Muscle layer of duodenum (tissue), 2 donors: ENCODE measurements at regions not wholly inside any gene's neighbourhood (a gene's known extent, or its start where the extent isn't known, plus 50 kb on each side); places are given as distances from the start of the nearest gene placed in this dataset.

Source experiments
- H3K27ac ChIP-seq: one replicate; pipeline ENCODE4 v1.7.0; 2013; ENCODE audit warnings: mild to moderate bottlenecking, low read length
- H3K27me3 ChIP-seq: one replicate; pipeline ENCODE4 v1.7.0; 2013; ENCODE audit warnings: low read depth, mild to moderate bottlenecking, control low read depth, low read length
- H3K36me3 ChIP-seq, 2 donors: one replicate each; pipeline ENCODE4 v1.7.0; 2013; ENCODE audit warnings: low read length in 2 of 2, control low read depth in 1 of 2, mild to moderate bottlenecking in 1 of 2; ENCODE audit not compliant: insufficient read depth in 2 of 2, control insufficient read depth in 1 of 2
- H3K4me1 ChIP-seq, 2 donors: one replicate each; pipeline ENCODE4 v1.7.0; 2013; ENCODE audit warnings: low read length in 2 of 2, mild to moderate bottlenecking in 2 of 2, control low read depth in 1 of 2, moderate library complexity in 1 of 2; ENCODE audit not compliant: insufficient read depth in 2 of 2, control insufficient read depth in 1 of 2
- H3K4me3 ChIP-seq, 2 donors: one replicate each; pipeline ENCODE4 v1.7.0; 2013; ENCODE audit warnings: low read length in 2 of 2, low read depth in 1 of 2, mild to moderate bottlenecking in 1 of 2
- H3K9me3 ChIP-seq, 2 donors: one replicate each; pipeline ENCODE4 v1.7.0; 2013; ENCODE audit warnings: low read length in 2 of 2, control low read depth in 1 of 2, mild to moderate bottlenecking in 1 of 2; ENCODE audit not compliant: control insufficient read depth in 1 of 2
- donor health status: healthy.

DNA sequence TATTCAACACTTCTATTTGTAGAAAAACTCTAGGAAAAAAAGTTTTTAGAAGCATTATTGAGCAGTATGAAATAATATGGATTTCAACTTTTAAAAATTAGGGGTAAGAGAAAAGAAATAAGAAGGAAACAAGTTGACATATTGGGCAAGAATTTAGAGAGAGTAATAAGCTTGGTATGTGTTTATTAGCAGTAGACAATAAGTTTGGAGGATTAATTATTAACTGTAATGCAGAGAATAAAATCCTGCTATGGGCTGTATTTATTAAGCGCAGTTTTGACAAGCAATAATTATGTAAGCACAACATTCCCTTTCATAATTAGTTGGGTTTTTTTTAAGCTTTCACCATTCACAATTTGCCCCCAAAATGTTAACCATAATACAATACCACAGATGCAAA lies 162.7 kb upstream of the SLC7A11 start:
- Histone ChIP-seq H3K36me3 (no peaks in the 10 kb centered on the region), H3K4me3 (no peak overlapping the region), H3K4me1 (peaks cover 0 to 12% of the 10 kb centered on the region in 2 donors), H3K9me3 (no peaks in the 10 kb centered on the region), H3K27ac (no peak overlapping the region), H3K27me3 (no peaks in the 10 kb centered on the region)

DNA sequence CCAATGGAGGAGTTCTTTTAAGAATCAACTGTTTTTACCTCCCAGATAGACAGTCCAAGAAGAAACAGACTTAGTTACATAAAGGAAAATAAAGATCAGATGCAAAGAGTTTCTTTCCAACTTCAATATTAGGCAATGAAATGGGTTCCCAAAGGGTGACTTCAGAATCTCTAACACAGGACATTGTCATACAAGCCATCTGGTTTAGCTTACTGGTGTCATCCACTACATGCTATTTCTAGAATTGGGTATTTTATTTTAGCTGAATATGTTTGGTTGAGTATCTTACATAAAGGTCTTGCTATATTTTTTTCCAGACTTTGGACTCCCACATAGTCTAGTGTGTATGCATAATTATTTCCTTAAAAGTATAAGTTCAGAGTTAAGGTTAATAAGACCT lies 162.1 kb upstream of the SLC7A11 start:
- H3K4me1 ChIP-seq: peaks cover 0 to 12% of the 10 kb centered on the region in 2 donors
- no peak overlapping the region for H3K27ac ChIP-seq
- no peak overlapping the region for H3K4me3 ChIP-seq
- no peaks in the 10 kb centered on the region for H3K36me3 ChIP-seq
- H3K27me3 ChIP-seq: no peaks in the 10 kb centered on the region
- no peaks in the 10 kb centered on the region for H3K9me3 ChIP-seq

DNA sequence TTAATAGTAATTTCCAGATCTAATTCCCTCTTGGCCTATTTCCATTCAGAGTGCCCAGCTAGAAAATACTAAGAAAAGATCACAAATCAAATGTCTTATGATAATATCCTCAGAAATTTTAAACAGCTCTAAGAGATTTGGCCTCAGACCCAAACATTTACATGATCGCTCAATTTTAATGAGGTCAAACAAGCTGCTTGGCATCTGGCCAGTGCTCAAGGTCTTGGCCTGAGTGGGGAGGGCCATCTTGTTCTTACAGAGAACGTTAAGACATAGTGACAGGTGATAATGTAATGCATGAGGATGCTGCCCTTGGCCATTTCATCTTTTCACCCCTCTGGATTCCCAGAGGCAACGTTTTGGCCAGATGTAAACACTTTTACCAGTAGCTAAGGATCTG lies 159.2 kb upstream of the SLC7A11 start:
- H3K4me1 ChIP-seq: peaks cover 0 to 12% of the 10 kb centered on the region in 2 donors
- H3K36me3 ChIP-seq: no peaks in the 10 kb centered on the region
- H3K27ac ChIP-seq: no peak overlapping the region
- H3K27me3 ChIP-seq: no peaks in the 10 kb centered on the region
- no peaks in the 10 kb centered on the region for H3K9me3 ChIP-seq
- H3K4me3 ChIP-seq: no peak overlapping the region

DNA sequence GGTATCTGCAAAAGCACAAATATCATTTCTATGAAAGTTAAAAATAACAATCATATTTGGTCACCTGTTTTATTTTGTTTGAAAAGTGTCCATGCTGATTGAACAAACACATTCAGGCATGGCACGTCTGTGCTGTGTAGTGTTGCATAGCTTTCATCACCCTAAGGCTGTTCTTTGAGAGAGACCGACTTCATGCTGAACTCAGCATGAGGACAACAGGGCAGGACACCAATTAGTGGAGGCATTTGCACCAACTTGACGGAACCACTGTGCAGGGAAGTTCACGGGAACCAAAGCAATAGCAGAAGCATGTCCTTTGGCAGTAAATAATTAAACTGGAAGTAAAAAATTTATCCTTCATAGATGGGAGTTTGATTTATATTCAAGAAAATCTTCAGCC lies 158.4 kb upstream of the SLC7A11 start:
- Histone ChIP-seq H3K4me3 (no peak overlapping the region), H3K9me3 (no peaks in the 10 kb centered on the region), H3K27me3 (no peaks in the 10 kb centered on the region), H3K36me3 (no peaks in the 10 kb centered on the region), H3K27ac (no peak overlapping the region), H3K4me1 (peaks cover 0 to 12% of the 10 kb centered on the region in 2 donors)

DNA sequence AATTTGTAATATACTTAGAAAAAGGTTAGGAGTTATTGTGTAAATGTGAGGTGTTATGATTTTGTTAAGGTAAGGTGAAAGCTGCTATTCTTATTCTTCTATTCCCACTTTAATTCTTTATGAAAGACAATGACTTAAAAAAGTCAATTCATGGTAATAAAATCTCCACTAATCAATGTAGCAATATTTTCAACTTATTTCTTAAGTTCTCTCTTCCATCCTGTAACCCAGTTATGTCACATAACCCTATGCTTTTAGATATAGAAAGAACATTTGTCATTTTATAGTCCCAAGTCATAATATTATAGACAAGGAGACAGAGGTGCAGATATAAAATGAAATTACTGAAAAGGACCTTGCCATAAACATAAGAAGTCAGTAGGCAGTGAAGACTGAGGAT lies 157.9 kb upstream of the SLC7A11 start:
- Histone ChIP-seq H3K27ac (no peak overlapping the region), H3K4me3 (no peak overlapping the region), H3K9me3 (no peaks in the 10 kb centered on the region), H3K27me3 (no peaks in the 10 kb centered on the region), H3K4me1 (peaks cover 0 to 12% of the 10 kb centered on the region in 2 donors), H3K36me3 (no peaks in the 10 kb centered on the region)

DNA sequence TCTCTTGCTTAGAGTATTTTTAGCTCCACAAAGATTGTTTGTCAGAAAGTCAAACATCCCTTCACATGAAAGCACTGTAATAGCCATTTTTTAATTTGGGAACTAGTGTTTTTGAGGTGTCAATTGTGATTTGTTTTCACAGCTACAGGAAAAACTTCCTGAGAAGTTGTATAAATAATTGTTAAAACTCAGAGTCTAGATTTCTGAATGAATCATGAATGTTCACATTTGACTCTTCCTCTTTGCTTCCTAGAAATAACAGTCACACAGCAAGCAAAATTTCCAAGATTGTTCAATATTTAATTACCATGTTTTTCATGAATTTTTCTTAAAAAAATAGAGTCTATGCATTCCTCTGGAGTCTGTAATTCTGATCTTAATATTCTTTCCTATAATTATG lies 156.9 kb upstream of the SLC7A11 start:
- Histone ChIP-seq H3K9me3 (no peaks in the 10 kb centered on the region), H3K27me3 (no peaks in the 10 kb centered on the region), H3K36me3 (no peaks in the 10 kb centered on the region), H3K4me1 (peaks cover 0 to 12% of the 10 kb centered on the region in 2 donors), H3K27ac (no peak overlapping the region), H3K4me3 (no peak overlapping the region)

DNA sequence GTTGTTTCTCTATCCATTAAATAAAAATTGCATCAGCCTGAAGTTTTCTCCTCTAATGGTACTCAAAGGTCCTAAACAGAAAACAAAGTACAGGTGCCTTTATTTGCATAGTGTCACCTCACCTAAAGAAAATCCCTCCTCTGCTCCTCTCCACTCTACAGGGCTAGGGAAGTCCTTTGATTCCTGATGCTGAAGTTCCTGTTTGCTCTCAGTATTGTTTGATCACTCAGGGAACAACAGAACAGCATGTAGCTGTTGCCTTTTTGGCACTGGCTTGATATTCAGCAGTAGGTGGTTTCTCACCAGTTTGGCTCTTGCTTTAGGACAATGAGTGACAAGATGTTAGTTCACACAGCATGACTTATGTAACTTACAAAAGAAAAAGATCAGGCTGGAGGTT lies 156.2 kb upstream of the SLC7A11 start:
- H3K4me3 ChIP-seq: no peak overlapping the region
- H3K36me3 ChIP-seq: no peaks in the 10 kb centered on the region
- no peaks in the 10 kb centered on the region for H3K27me3 ChIP-seq
- H3K9me3 ChIP-seq: no peaks in the 10 kb centered on the region
- no peak overlapping the region for H3K27ac ChIP-seq
- peaks cover 0 to 12% of the 10 kb centered on the region in 2 donors for H3K4me1 ChIP-seq

DNA sequence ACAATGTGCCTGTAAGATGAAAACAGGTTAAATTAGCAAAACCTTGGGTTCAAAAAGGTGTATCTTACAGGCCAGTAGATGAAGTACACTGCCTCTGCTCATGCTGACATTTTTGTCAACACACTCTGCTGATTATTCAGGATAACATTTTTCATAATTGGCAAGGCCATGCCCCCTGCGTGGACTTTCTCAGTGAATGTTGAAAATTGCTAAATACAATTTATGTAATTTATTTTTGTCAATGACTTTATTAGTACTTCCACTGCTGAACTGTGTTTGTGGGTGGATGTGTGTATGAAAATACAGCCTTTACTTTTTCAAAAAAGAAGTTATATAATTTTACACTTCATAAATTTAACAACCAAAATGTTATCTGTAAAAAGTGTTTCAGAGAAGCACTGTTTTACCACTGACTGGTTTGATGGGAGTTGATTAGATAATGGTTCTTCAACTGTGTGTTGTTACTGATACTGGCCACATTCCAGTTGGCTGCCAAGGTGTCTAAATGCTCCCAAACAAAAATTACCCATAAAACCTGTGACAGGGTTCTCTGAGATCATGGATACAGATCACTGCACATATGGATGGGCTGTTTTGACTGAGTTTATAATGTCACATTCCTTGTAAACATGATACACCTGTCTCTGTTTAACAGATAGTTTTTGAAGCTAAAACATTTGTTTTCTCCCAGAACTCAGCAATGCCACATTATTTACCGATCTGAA lies 151.9 kb upstream of the SLC7A11 start:
- Histone ChIP-seq H3K27me3 (no peaks in the 10 kb centered on the region), H3K4me3 (no peak overlapping the region), H3K27ac (no peak overlapping the region), H3K36me3 (no peaks in the 10 kb centered on the region), H3K9me3 (no peaks in the 10 kb centered on the region), H3K4me1 (no peaks in the 10 kb centered on the region)

DNA sequence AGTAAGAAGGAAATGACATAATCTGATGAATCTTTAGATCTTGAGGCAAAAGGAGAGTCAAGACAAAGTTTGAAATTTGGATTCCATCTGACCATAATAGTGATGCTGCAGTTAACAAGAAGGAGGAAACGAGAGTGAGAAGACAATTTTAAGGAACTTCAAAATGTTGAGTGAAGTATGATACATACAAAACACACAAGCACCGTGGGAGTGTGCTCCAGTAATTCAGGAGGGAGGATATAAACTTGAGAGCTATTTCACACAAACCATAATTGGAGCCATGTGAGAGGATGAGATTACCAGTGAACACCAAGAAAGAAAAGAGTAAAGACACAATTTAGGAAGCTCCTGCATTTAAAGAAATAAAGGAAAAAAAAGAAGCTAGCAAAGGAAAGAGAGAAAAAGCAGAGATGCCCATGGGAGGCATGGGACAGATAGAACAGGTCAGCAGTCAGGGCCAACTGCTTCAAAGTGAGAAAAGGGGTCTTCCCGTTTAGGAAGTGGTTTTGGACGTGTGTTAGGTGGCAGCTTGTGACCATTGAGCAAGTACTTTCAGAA lies 150.7 kb upstream of the SLC7A11 start:
- Histone ChIP-seq H3K27me3 (no peaks in the 10 kb centered on the region), H3K36me3 (no peaks in the 10 kb centered on the region), H3K27ac (no peak overlapping the region)

DNA sequence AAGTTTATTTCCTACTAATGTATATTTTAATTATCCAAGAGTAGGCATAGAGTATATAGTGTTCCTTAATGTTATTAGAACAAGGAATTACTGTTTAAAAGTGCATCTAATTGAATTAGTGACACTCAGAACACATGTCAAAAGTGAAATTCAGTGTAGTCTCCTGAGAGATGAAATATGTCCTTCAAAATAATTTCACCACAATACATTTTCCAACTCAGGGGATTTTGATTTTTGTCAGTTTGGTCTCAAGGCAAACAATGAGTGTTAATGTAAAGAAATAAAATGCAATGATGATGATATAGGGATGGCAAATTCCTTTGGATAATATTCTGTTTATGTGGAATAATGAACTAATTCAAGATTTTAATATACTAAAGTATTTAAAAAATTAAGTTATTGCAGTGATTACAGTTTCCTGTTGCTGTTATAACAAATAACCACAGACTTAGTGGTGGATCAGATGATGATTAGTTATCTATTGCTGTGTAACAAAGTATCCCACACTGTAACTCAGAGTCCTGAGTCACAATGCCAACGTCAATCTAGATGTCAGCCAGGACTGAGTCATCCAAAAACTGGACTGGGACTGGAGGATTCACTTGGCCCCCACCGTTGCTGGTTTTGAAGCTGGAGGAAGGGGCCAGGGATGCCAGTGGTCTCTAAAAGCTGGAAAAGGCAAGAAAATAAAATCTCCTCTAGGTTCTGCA lies 148.0 kb upstream of the SLC7A11 start:
- Histone ChIP-seq H3K9me3 (no peaks in the 10 kb centered on the region), H3K4me1 (no peaks in the 10 kb centered on the region), H3K27me3 (no peaks in the 10 kb centered on the region), H3K4me3 (no peak overlapping the region), H3K27ac (no peak overlapping the region), H3K36me3 (no peaks in the 10 kb centered on the region)

More for the DNA sequence above, 150.7 kb upstream of the SLC7A11 start:
- H3K4me3 ChIP-seq: no peak overlapping the region
- H3K4me1 ChIP-seq: no peaks in the 10 kb centered on the region
- H3K9me3 ChIP-seq: no peaks in the 10 kb centered on the region

DNA sequence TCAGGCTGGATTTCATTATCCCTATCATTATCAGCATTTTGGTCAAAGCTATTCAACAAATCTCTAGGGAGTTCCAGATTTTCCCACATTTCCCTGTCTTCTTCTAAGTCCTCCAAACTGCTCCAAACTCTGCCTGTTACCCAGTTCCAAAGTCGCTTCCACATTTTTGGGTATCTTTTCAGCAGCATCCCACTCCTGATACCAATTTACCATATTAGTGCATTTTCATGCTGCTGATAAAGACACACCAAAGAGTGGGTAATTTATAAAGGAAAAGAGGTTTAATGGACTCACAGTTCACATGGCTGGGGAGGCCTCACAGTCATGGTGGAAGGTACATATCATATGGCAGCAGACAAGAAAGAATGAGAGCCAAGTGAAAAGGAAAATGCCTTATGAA lies 132.8 kb upstream of the SLC7A11 start:
- Histone ChIP-seq H3K27ac (no peak overlapping the region), H3K36me3 (no peaks in the 10 kb centered on the region), H3K9me3 (peaks cover 0 to 12% of the 10 kb centered on the region in 2 donors), H3K4me3 (no peak overlapping the region), H3K4me1 (no peaks in the 10 kb centered on the region), H3K27me3 (no peaks in the 10 kb centered on the region)
